Smooth muscle cell (in vitro differentiated cells): ENCODE measurements at regions not wholly inside any gene's neighbourhood (a gene's known extent, or its start where the extent isn't known, plus 50 kb on each side); places are given as distances from the start of the nearest gene placed in this dataset.

Source experiments
- DNase-seq: peaks from one replicate; lab custom pipeline; 2025; ENCODE audit not compliant: unreplicated experiment; lab: John Stamatoyannopoulos, UW
- H2AFZ ChIP-seq: fragments of 200-600 bp; sonication (generic); 2 replicates; pipeline ENCODE4 v1.6.0; 2016; ENCODE audit warnings: antibody characterized with exemption, low read depth, mild to moderate bottlenecking
- H3F3A ChIP-seq: fragments of 200-600 bp; sonication (generic); 2 replicates; pipeline ENCODE4 v1.6.0; 2017; ENCODE audit warnings: antibody characterized with exemption, low read depth
- H3K27ac ChIP-seq: fragments of 200-600 bp; sonication (generic); 2 replicates; pipeline ENCODE4 v1.5.1; 2016; ENCODE audit warnings: low read depth, mild to moderate bottlenecking
- H3K27me3 ChIP-seq: fragments of 200-600 bp; sonication (generic); 2 replicates; pipeline ENCODE4 v1.6.1; 2016; ENCODE audit warnings: low read depth, mild to moderate bottlenecking
- H3K36me3 ChIP-seq: fragments of 200-600 bp; sonication (generic); 2 replicates; pipeline ENCODE4 v1.5.1; 2016; ENCODE audit warnings: low read depth
- H3K4me1 ChIP-seq: fragments of 200-600 bp; sonication (generic); 2 replicates; pipeline ENCODE4 v1.5.1; 2016; ENCODE audit warnings: low read depth
- H3K4me2 ChIP-seq: fragments of 200-600 bp; sonication (generic); 2 replicates; pipeline ENCODE4 v1.6.0; 2016; ENCODE audit warnings: mild to moderate bottlenecking
- H3K4me3 ChIP-seq: fragments of 200-600 bp; sonication (generic); 2 replicates; pipeline ENCODE4 v1.5.1; 2016; ENCODE audit warnings: mild to moderate bottlenecking
- H3K79me2 ChIP-seq: fragments of 200-600 bp; sonication (generic); 2 replicates; pipeline ENCODE4 v1.6.0; 2016; ENCODE audit warnings: low read depth, mild to moderate bottlenecking
- H3K9ac ChIP-seq: fragments of 200-600 bp; sonication (generic); 2 replicates; pipeline ENCODE4 v1.6.0; 2016; ENCODE audit warnings: low read depth
- H3K9me3 ChIP-seq: fragments of 200-600 bp; sonication (generic); replicated peaks from 2 replicates; pipeline ENCODE4 v1.5.1; 2016; ENCODE audit warnings: low read depth
- H4K20me1 ChIP-seq: fragments of 200-600 bp; sonication (generic); 2 replicates; pipeline ENCODE4 v1.6.0; 2016; ENCODE audit warnings: low read depth
- WGBS: methylation state at CpG from one replicate; pipeline ENCODE4 v1.1.7; 2016; ENCODE audit warnings: low lambda C conversion rate; 5-methylcytosine and 5-hydroxymethylcytosine counted together
- TF ChIP-seq, protein P1 (sequence below): fragments of 200-600 bp; sonication (generic); IDR thresholded peaks from 2 replicates; pipeline ENCODE4 v1.5.1; 2017; ENCODE audit warnings: borderline replicate concordance, mild to moderate bottlenecking, antibody characterized with exemption; ENCODE audit not compliant: insufficient read depth, poor library complexity, severe bottlenecking

DNA sequence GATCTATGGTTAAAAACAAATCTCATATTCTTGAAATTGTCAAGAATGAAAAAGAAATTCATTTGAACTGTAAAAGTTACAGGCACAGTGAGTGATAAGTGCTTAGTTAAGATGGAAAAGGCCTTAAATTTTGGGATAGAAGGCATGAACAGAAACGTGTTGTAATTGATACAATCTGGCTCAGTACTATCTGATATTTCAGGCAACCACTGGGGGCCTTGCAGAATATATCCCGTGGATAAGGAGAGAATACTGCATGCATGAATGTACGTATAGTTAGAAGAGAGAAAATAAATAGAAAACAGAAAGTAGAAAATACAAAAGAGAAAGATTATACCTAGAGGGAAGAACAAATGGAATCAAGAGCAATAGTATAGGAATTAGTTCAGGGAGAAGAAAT is 741.4 kb upstream of the CCDC54 start:
- Histone ChIP-seq H4K20me1 (no peaks in the 10 kb centered on the region), H3F3A (no peaks in the 10 kb centered on the region), H3K79me2 (no peaks in the 10 kb centered on the region), H2AFZ (peak overlapping the region; percentile 13), H3K4me1 (no peaks in the 10 kb centered on the region), H3K4me2 (no peak overlapping the region), H3K9me3 (no peaks in the 10 kb centered on the region), H3K36me3 (no peaks in the 10 kb centered on the region), H3K27me3 (no peaks in the 10 kb centered on the region), H3K27ac (peak overlapping the region; percentile 11), H3K9ac (no peak overlapping the region), H3K4me3 (no peak overlapping the region)
- no peak for DNase-seq
- TF ChIP-seq, protein P1, sequence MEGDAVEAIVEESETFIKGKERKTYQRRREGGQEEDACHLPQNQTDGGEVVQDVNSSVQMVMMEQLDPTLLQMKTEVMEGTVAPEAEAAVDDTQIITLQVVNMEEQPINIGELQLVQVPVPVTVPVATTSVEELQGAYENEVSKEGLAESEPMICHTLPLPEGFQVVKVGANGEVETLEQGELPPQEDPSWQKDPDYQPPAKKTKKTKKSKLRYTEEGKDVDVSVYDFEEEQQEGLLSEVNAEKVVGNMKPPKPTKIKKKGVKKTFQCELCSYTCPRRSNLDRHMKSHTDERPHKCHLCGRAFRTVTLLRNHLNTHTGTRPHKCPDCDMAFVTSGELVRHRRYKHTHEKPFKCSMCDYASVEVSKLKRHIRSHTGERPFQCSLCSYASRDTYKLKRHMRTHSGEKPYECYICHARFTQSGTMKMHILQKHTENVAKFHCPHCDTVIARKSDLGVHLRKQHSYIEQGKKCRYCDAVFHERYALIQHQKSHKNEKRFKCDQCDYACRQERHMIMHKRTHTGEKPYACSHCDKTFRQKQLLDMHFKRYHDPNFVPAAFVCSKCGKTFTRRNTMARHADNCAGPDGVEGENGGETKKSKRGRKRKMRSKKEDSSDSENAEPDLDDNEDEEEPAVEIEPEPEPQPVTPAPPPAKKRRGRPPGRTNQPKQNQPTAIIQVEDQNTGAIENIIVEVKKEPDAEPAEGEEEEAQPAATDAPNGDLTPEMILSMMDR, result no peak
- 75% methylated on average over 3 of the region's 3 CpGs for WGBS

DNA sequence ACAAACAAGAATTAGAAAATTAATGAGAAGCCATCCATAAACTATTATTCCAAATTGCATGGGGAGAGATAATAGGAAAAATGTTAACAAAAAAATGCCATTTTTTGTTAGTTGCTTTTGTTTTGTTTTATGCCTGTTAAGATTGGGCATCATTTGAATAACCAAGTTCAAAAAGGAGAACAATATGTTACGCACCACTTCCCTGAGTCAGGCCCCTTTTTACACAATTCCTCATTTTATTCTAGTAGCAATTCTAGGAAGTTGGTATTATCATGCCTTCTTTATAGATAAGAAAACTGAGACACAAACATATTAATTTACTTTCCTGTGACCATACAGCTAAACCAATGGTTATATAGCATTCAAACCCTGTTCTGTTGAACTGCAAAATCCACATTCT is 736.9 kb upstream of the CCDC54 start:
- WGBS, result 94% methylated on average over 1 of the region's 1 CpG
- DNase-seq, result no peak
- no peak overlapping the region for H2AFZ ChIP-seq

DNA sequence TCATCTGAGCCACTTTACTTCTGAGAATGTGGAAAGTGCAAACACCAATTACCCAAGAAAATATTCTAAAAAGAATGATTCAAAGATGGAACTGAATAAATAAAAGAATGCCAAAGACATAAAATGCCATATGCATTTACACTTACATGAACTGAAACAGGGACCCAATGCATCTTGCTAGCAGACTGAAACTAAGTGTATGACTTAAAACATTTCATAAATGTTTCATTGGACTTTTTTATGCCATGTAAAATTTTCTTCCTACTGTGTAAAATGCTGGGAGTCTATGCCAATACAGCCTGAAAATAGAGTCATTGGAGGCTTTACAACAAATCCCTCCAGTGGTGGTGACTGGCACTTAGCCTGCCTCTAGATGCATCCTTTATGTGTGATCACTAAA is 735.1 kb upstream of the CCDC54 start:
- H3K27ac ChIP-seq, result no peak overlapping the region
- H3K27me3 ChIP-seq, result no peaks in the 10 kb centered on the region
- H3K36me3 ChIP-seq, result no peaks in the 10 kb centered on the region
- no peaks in the 10 kb centered on the region for H3K9me3 ChIP-seq
- TF ChIP-seq, protein P1, result no peak
- DNase-seq, result no peak
- no peak overlapping the region for H2AFZ ChIP-seq
- no peaks in the 10 kb centered on the region for H3K79me2 ChIP-seq
- H3K4me2 ChIP-seq, result no peak overlapping the region
- no peaks in the 10 kb centered on the region for H3F3A ChIP-seq
- no peak overlapping the region for H3K9ac ChIP-seq
- H3K4me1 ChIP-seq, result no peaks in the 10 kb centered on the region
- H3K4me3 ChIP-seq, result no peak overlapping the region
- no peaks in the 10 kb centered on the region for H4K20me1 ChIP-seq

More for the DNA sequence above, 736.9 kb upstream of the CCDC54 start:
- Histone ChIP-seq H3K4me2 (no peak overlapping the region), H3K9me3 (no peaks in the 10 kb centered on the region), H3F3A (no peaks in the 10 kb centered on the region), H3K4me3 (no peak overlapping the region), H3K36me3 (no peaks in the 10 kb centered on the region), H3K9ac (no peak overlapping the region), H3K4me1 (no peaks in the 10 kb centered on the region), H3K79me2 (no peaks in the 10 kb centered on the region), H3K27ac (no peak overlapping the region), H3K27me3 (no peaks in the 10 kb centered on the region), H4K20me1 (no peaks in the 10 kb centered on the region)
- TF ChIP-seq, protein P1, result no peak

DNA sequence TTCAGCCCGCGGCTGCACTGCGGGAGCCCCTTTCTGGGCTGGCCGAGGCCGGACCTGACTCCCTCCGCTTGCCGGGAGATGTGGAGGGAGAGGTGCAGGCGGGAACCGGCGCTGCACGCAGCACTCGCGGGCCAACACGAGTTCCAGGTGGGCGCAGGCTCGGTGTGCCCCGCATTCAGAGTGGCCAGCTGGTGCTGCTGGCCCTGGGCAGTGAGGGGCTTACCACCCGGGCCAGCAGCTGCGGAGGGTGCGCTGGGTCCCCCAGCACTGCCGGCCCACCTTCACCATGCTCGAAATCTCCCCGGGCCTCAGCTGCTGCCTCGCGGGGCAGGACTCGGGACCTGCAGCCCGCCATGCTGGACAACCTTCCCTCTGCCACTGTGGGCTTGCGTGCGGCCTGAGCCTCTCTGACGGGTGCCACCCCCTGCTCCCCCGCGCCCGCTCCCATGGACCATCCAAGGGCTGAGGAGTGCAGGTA is 733.5 kb upstream of the CCDC54 start:
- no peaks in the 10 kb centered on the region for H3K4me1 ChIP-seq
- H3K79me2 ChIP-seq, result no peaks in the 10 kb centered on the region
- no peak overlapping the region for H3K4me3 ChIP-seq
- no peak overlapping the region for H2AFZ ChIP-seq
- H3F3A ChIP-seq, result no peaks in the 10 kb centered on the region
- H3K27me3 ChIP-seq, result no peaks in the 10 kb centered on the region
- H3K27ac ChIP-seq, result no peak overlapping the region
- no peak overlapping the region for H3K4me2 ChIP-seq
- TF ChIP-seq, protein P1, result no peak
- 97% methylated on average over 32 of the region's 33 CpGs for WGBS
- H4K20me1 ChIP-seq, result no peaks in the 10 kb centered on the region
- DNase-seq, result no peak
- no peak overlapping the region for H3K9ac ChIP-seq
- H3K36me3 ChIP-seq, result no peaks in the 10 kb centered on the region
- no peaks in the 10 kb centered on the region for H3K9me3 ChIP-seq
